GM12874 (cell line): ENCODE measurements at regions not wholly inside any gene's neighbourhood (a gene's known extent, or its start where the extent isn't known, plus 50 kb on each side); places are given as distances from the start of the nearest gene placed in this dataset.

Experiments used
- TF ChIP-seq, protein P1 (sequence below): IDR thresholded peaks from 2 replicates; pipeline ENCODE4 v1.5.1; 2011; ENCODE audit warnings: low read depth, mild to moderate bottlenecking, control low read depth, low read length, moderate library complexity; ENCODE audit not compliant: insufficient read depth

- TF ChIP-seq, protein P1, sequence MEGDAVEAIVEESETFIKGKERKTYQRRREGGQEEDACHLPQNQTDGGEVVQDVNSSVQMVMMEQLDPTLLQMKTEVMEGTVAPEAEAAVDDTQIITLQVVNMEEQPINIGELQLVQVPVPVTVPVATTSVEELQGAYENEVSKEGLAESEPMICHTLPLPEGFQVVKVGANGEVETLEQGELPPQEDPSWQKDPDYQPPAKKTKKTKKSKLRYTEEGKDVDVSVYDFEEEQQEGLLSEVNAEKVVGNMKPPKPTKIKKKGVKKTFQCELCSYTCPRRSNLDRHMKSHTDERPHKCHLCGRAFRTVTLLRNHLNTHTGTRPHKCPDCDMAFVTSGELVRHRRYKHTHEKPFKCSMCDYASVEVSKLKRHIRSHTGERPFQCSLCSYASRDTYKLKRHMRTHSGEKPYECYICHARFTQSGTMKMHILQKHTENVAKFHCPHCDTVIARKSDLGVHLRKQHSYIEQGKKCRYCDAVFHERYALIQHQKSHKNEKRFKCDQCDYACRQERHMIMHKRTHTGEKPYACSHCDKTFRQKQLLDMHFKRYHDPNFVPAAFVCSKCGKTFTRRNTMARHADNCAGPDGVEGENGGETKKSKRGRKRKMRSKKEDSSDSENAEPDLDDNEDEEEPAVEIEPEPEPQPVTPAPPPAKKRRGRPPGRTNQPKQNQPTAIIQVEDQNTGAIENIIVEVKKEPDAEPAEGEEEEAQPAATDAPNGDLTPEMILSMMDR: no peak
Measured at GRCh38 chr2:104410136-104410535, 443.8 kb upstream of the POU3F3 start.

GRCh38 chr2:104412384-104412783 lies 441.5 kb upstream of the POU3F3 start:
- TF ChIP-seq, protein P1: peak; percentile 57

GRCh38 chr2:104413890-104414289 lies 440.0 kb upstream of the POU3F3 start:
- TF ChIP-seq, protein P1: no peak

DNA sequence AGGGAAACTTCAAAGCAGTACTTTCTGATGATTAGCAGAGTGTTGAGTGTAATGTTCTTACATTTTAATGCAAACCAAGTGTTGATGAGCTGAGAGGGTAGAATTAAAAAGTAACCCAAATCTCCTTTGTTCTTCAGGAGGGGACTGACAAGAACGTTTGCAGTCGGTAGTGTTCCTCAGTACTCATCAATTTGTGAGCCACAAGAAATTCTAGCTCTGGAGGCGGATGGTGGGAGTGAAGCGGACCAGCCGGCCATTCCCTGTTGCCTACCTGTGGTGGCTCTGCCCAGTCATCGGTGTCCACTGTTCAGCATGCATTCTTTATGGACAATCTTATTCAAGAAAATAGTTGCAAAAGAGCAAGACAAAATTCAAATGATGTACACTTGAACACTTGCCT lies 438.6 kb upstream of the POU3F3 start:
- TF ChIP-seq, protein P1: no peak

- TF ChIP-seq, protein P1: no peak
Measured at GRCh38 chr2:104416339-104417000, 437.4 kb upstream of the POU3F3 start.

- TF ChIP-seq, protein P1: no peak
Measured at GRCh38 chr2:104420420-104420819, 433.5 kb upstream of the POU3F3 start.

GRCh38 chr2:104420953-104421352 lies 433.0 kb upstream of the POU3F3 start:
- TF ChIP-seq, protein P1: no peak
